ENCODE measurements at regions not wholly inside any gene's neighbourhood (a gene's known extent, or its start where the extent isn't known, plus 50 kb on each side); places are given as distances from the start of the nearest gene placed in this dataset.

DNA sequence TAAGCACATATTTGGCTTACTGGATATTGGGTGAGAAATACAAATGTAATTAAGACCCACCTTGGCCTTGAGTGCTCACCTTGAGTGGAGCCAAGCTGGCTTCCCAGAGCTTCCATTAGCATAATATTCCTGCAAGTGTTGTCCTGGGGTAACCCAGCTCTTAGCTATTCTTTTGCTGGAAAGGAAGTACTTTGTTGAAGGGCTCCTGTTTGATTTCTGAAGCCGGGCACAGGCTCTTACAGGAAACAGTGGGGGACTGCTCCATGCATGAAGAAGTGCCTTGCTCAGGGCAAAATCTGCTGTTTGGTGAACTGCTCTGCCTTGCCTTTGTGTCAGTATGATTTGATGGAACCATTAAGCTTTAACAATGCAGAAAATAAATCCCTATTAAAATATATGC is 325.4 kb downstream of the SMAD2 start:
- Histone ChIP-seq H3K9me1 (replicated peaks; ENCODE audit: control insufficient read depth, extremely low read depth, insufficient read depth, low read length) (no peaks in the 10 kb centered on the region), H3K9ac (replicated peaks; ENCODE audit: extremely low read depth, insufficient read depth, low read length) (no peak overlapping the region), H3K4me1 (ENCODE audit: control insufficient read depth, extremely low read depth, insufficient read depth, low read length) (no peaks in the 10 kb centered on the region), H3K79me2 (ENCODE audit: control insufficient read depth, insufficient read depth, low read length) (no peaks in the 10 kb centered on the region), H2AFZ (ENCODE audit: low read depth, low read length) (no peak overlapping the region), H3K27ac (ENCODE audit: insufficient read depth, low read depth, low read length) (no peak overlapping the region), H3K36me3 (ENCODE audit: control insufficient read depth in 2 of 2, extremely low read depth in 1 of 2, insufficient read depth in 2 of 2, low read length in 2 of 2) (no peaks in the 10 kb centered on the region), H4K20me1 (replicated peaks; ENCODE audit: control insufficient read depth, extremely low read depth, insufficient read depth, low read length) (no peaks in the 10 kb centered on the region), H3K4me2 (ENCODE audit: insufficient read depth, low read length) (no peak overlapping the region), H3K4me3 (replicated peaks in 1 of 3; ENCODE audit: insufficient read depth in 1 of 3, low read depth in 1 of 3, low read length in 3 of 3) (no peak overlapping the region), H3K9me3 (replicated peaks; ENCODE audit: control insufficient read depth, insufficient read depth, low read length) (no peaks in the 10 kb centered on the region), H3K27me3 (ENCODE audit: control insufficient read depth in 2 of 2, insufficient read depth in 2 of 2, low read length in 2 of 2) (no peaks in the 10 kb centered on the region)
- intact Hi-C loops (cut with micrococcal nuclease), result no loop called here
- ChIA-PET POLR2A (no interaction called here), CTCF (no interaction called here)
- no peak for DNase-seq (ENCODE audit: low read depth, low spot score)
- dilution Hi-C loops (cut with MboI; ENCODE audit: extremely low pct_ligation_motif_present, low sequenced_read_pairs), result no loop called here
- TF ChIP-seq FOS (IDR thresholded peaks at IDR 0.05; ENCODE audit: borderline replicate concordance, insufficient read depth, low read length) (no peak), POLR2AphosphoS5 (IDR thresholded peaks at IDR 0.05; ENCODE audit: insufficient read depth, low read depth, low read length) (no peak), JUN (IDR thresholded peaks at IDR 0.05; ENCODE audit: borderline replicate concordance, insufficient read depth, insufficient read length, low read depth) (no peak), EZH2 (IDR thresholded peaks at IDR 0.05; ENCODE audit: borderline replicate concordance, low read depth, low read length, severe bottlenecking) (no peak), MYC (IDR thresholded peaks at IDR 0.05; ENCODE audit: low read depth, low read length) (no peak)
- TF ChIP-seq, protein P1, sequence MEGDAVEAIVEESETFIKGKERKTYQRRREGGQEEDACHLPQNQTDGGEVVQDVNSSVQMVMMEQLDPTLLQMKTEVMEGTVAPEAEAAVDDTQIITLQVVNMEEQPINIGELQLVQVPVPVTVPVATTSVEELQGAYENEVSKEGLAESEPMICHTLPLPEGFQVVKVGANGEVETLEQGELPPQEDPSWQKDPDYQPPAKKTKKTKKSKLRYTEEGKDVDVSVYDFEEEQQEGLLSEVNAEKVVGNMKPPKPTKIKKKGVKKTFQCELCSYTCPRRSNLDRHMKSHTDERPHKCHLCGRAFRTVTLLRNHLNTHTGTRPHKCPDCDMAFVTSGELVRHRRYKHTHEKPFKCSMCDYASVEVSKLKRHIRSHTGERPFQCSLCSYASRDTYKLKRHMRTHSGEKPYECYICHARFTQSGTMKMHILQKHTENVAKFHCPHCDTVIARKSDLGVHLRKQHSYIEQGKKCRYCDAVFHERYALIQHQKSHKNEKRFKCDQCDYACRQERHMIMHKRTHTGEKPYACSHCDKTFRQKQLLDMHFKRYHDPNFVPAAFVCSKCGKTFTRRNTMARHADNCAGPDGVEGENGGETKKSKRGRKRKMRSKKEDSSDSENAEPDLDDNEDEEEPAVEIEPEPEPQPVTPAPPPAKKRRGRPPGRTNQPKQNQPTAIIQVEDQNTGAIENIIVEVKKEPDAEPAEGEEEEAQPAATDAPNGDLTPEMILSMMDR (IDR thresholded peaks at IDR 0.05; ENCODE audit: extremely low read depth in 1 of 2, insufficient read depth in 1 of 2, low read depth in 1 of 2, low read length in 2 of 2), result no peak
- TF ChIP-seq, protein P2, sequence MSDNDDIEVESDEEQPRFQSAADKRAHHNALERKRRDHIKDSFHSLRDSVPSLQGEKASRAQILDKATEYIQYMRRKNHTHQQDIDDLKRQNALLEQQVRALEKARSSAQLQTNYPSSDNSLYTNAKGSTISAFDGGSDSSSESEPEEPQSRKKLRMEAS (IDR thresholded peaks at IDR 0.05; ENCODE audit: insufficient read depth, insufficient read length), result no peak
- BruUV-seq (replicated peaks), result no TSS peak
- no peak for FAIRE-seq
